SK-N-SH treated with all-trans-retinoic acid at 6 μM for 48 hours (cell line): ENCODE measurements at regions not wholly inside any gene's neighbourhood (a gene's known extent, or its start where the extent isn't known, plus 50 kb on each side); places are given as distances from the start of the nearest gene placed in this dataset.

ENCODE experiments used
- CSDC2 ChIP-seq: fragments of 250-450 bp; sonication (Bioruptor Pico); IDR thresholded peaks from 2 replicates; pipeline ENCODE4 v1.5.0; 2020; ENCODE audit warnings: mild to moderate bottlenecking, moderate library complexity
- ESRRG ChIP-seq: fragments of 250-450 bp; sonication (Bioruptor Pico); IDR thresholded peaks from 2 replicates; pipeline ENCODE4 v1.6.1; 2021; ENCODE audit warnings: mild to moderate bottlenecking

DNA sequence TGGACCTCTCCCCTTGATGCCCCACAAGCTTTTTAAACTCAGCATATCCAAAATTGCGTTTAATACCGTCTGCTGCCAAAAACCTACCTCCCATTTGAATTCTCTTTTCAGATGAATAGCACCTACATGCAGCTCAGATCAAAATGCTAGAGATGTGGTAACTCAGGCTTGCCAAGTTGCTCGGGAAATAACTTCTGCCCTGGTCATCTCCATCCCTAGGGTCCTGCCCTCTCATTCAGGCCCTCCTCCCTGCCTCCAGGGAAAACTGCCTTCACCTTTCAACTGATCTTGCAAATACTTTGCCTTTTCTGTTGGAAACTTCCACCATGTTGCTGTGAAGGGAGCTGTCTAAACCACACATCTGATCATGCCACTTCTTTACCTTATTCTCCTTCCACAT, 114.1 kb downstream of the SPRY1 start:
- TF ChIP-seq ESRRG (CRISPR knock-in tag) (no peak), CSDC2 (CRISPR knock-in tag) (no peak)
